Activated CD8-positive, alpha-beta memory T cell treated with anti-CD3 and anti-CD28 coated beads for 1 hour (primary cell): ENCODE measurements at regions not wholly inside any gene's neighbourhood (a gene's known extent, or its start where the extent isn't known, plus 50 kb on each side); places are given as distances from the start of the nearest gene placed in this dataset.

ENCODE experiments used
- DNase-seq, 2 donors: peaks; one replicate each; pipeline ENCODE4 v3.0.0-alpha.2; 2020; ENCODE audit warnings: low read depth in 1 of 2; ENCODE audit errors: extremely low read depth in 1 of 2

DNA sequence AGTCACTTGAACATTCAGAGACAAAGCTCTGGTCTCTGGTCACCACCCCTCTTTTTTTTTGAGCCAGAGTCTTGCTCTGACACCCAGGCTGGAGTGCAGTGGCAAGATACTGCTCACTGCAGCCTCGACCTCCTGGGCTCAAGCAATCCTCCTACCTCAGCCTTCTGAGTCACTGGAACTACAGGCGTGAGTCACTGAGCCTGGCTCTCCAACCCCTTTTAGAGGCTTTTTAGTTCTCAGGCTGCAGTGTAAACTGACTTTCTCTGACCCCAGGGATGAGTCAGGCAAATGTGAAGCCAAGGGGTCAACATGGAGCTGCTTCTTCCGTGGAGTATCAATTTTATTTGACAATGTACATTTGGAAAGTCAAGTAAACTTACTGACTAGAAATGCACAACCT lies 229.2 kb downstream of the PTTG2 start:
- DNase-seq = no peak

DNA sequence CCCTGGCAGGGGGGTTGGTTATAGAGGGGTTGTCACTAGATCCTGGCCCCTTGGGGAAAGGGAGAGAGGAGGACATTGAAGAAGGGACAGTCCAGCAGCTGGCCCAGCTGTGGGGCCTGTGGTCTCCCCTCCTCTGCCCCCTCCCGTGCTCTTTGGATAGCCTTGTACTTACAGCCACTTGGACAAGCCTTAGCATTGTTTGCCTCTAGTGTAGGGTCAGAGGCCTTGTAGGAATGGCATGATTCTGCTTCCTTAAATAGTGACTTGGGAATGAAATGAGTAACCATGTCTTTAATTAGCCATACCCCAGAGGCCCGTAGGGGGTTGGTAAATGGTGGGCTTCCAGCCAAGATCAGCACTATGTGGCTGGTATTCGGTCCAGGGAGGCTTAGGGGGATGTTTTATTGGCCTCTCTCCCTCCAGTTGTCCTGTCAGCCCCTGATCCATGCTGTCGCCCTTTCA lies 230.6 kb downstream of the PTTG2 start:
- no peak for DNase-seq

DNA sequence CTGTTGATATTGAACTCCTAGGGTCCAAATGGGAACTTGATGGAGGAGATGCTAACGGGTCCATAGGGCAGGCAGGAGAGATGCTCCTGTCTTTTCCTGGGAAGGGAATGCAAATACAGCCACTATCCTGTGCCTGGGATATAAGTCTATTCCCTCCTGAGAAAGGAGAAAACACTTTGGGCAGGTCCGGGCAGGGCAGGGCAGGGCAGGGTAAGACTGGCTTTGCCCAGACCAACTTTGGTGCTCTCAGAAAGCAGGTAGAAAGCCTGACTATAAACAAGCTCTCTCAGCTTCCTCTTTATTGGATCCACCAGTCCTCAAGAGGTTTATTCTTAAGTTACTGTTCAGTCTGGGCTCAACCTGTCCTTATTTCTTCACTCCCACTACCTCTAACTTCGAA lies 232.3 kb downstream of the PTTG2 start:
- no peak for DNase-seq

DNA sequence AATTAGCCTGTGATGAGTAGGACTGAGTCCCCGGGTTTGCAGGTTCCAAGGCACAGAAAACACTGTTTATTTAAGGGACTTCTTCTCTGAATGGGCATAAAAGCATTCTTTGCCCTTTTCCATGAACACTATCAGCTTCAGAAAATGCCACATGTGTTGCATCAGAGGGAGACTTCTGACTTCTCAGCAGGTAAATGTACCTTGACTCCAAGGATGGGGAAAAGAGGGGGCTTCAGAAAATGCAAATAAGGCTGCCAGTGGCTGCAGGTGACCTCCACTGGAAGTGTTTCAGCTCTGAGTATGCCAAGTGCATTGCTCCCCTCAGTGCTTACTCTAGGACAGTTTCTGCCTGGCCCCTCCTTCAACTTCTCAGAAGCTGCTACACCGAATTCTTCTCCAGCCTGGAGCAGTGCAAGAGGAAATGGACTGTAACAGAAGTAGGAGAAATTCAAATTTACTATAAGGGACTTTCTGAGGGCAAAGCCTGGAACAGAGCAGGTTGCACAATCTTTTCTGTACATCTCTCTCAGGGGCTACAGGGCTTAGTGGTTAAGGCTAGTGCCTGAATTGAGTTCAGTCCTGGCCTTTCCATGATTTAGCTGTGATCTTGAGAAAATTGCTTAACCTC lies 233.2 kb downstream of the PTTG2 start:
- no peak for DNase-seq

DNA sequence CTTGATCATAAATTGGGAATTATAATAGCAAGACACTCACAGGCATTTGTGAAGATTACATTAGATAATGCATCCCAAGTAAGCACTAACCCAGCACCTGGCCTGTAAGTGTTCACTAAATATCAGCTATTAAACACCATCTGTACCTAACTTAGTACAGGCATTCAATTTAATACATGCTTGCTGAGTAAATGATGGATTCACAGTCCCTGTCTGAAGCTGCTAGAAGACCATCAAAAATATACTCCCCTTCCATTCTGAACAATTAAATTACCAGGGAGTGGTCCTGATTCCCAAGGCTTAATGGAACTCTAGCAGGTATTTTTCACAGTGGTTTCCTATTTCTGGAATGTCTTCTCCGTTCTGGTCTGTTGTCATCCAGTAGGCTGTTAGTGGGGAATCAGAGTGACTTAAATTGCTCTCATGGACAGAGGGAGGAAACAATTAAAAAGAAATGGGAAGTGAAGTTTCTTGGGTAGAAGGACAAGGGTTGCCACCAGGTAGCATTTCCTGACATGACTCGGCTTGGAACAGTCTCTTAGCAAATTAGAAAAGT lies 233.9 kb downstream of the PTTG2 start:
- DNase-seq = no peak

DNA sequence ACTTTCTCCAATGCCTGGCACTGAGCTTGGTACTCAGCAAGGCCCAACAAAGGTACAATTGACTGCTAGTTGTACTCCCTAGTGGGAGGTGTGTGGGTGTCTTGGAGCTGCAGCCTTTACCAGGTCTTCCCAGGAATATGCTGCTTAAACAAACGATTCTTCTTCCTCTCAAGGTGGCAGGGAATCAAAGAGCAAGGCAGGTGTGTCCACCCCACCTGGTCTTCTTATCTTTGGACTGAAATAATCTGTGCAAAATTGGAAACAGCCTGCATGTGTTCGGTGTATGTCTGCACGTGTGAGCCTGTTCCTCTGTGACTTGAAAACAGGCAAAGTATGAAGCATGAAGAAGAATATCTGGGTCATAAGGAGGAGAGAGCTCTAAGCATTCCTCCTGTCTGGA lies 235.3 kb downstream of the PTTG2 start:
- no peak for DNase-seq

DNA sequence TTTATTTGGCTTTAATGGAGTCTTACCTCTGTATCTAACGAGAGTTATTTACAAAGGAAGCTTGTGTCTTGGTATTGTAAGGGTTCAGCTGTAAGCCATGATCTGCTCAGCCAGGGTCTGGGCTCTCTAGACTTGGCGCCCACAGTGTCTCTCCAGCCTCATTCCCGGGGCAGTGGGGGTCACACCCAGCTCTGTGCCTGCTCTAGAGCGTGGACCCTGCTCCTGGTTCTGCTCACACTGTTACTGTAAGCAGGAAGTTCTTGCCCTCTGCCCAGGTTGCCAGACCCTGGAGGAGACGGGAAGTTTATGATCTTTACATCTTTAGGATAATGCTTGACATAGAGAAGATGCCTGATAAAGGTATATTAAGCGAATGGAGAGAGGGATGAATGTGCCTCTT lies 235.7 kb downstream of the PTTG2 start:
- DNase-seq = no peak

DNA sequence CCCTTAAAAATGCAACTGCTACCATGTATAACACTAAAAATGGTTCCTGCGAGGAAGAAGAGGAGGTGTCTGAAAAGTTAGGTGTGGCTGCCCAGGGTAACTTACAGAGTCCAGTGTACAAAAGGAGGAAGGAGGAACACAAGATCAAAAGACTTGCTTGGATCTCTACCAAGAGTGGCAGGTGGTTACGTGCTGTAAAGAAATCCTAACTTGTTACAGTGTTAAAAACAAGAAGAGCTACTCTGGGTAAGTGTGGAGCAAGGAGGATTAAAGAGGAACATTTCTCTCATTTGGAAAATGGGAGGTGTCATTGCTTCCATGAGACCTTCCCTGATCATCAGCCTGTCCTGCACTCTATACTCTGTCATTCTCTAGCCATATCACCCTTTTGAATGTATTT lies 242.0 kb downstream of the PTTG2 start:
- DNase-seq = no peak

DNA sequence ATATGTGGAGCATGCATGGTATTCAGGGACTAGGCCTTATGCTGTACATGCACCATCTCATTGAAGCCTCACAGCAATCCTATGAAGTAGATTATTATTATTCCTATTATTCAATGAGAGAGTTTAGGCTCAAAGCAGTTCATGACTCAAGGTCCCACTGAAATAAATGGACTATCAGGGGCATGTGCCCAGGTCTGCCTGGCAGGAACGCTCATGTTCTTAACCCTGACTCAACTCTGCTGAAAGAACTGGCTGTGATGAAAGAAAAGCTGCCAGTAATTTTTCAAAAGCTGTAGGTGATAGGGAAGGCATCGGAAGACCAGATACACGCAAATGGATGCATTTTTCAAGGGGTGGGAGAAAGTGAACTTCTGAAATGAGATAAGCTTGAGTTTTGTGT lies 243.4 kb downstream of the PTTG2 start:
- no peak for DNase-seq

DNA sequence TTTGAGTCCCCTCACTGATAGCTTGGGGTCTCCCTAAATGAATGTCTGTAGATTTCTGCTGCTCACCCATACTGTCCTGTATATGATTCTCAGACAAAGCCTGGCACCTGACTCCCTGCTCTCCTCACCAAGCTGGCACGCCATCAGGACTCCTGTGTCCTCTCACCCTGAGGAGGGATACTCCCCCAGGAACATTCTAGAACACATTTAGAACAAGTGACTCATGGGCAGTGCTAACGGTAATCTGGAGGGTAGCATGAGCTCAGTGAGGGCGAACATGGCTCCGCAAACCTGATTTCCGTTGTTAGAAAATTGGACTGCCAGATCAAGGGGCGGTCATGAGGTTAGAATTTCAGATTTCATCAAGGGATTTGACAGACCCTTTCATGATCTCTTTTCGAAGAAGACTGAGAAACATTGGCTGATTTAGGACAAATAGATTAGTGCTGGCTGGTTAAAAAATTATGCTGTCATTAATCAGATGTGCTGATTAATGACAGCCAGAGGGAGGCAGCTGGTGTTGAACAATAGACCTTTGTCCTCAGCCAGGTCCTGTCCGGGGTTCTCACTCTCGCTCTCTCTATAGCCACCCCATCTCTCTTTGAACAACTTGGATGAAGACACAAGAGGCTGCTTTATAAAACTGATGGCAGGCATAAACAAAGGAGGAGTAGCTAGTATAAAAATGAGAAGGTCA lies 244.3 kb downstream of the PTTG2 start:
- no peak for DNase-seq

DNA sequence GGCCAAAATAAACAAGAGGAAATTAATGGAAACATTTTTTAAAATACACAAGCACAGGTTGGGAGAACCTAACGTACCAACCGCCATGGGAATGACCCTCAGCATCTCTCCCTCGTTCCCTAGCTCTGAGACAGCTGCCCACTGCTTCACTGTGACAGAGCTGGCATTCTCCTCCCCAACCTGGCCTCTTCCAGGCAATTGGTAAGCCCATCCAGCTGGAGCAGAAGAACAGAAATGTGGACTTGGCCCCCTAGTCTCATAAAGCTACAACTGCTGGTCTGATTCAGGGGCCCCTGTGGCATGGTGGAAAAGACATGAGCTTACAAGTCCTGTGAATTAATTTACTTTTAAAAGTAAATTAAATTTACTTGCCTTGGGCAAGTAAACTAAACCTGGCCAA lies 245.1 kb downstream of the PTTG2 start:
- DNase-seq = no peak

DNA sequence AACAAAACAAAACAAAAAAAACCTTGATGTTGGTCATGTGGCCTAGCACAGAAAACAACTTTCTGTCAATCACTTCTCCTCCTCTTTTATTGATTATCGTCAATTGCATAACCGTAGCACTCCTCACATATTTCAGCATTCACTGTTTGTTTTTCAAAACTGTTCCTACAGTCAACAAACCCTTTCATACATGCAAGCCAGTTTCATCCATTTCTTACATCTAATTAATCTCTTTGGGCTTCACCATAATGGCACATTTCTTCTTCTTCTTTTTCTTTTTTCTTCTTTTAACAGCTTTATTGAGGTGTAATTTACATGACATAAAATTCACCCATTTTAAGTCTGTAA lies 246.9 kb downstream of the PTTG2 start:
- DNase-seq = no peak

DNA sequence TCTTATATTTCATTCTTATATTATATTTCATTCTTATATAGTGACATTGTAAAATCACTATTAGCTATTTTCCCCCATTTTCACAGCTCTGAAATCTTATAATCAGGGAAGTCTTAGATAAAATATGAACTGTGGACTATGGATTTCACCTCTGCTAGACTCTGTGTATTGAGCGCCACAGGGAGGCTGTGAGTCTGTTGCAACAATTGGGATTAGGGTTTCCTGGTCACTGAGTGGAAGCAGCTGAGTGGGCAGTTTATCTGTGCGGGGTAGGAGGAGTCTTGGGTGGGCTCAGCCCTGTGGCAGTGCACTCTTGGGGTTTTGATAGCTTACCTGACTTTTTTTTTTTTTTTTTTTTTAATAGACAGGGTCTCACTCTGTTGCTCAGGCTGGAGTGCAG lies 249.5 kb downstream of the PTTG2 start:
- no peak for DNase-seq

DNA sequence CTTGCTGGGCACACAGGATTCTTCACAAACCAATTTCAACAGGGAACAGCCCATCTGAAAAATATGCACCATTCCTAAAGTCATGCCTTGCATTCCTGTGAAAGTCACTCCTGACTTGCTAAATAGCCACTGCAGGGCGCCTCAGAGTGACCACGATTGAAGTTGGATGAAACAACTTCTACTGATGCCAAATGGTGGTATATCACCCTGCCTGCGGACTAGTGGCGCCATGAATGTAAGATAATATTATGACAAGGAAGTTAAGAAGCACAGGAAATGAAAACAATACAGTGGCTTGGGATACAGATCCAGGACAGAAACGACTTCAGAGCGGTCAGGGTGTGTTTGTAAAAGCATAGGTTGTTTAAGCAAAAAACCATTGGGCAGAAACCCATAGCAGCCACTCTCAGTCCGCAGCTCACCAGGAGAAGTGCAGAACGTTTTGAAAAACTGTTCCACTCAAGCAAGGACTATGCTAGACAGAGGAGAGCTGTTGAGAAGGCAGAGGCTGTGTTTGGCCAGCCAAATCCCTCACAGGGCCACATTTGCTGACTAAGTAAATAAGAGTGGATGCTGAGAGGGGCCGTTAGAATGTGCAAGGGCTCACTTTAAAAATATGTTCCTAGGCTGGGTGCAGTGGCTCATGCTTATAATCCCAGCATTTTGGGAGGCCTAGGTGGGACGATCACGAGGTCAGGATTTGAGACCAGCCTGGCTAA lies 250.4 kb downstream of the PTTG2 start:
- no peak for DNase-seq

DNA sequence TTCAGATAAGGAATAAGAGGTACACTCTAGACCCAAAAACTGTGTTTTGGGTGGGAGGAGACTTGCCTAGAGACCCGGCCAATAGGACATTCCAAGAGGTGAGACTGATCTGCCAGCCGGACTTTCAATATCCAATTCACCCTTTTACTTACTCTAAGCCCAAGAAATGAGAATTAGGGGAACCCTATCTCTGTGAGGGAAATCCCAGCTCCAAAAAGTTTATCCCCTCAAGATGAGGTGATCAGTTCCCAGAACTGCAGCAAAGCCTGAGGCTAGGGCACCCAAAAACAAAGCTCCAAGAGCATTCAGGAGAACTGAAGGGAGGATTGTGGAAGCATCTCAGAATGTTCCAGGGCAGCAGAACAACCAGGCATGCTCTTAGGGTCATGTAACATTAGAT lies 251.7 kb downstream of the PTTG2 start:
- no peak for DNase-seq

DNA sequence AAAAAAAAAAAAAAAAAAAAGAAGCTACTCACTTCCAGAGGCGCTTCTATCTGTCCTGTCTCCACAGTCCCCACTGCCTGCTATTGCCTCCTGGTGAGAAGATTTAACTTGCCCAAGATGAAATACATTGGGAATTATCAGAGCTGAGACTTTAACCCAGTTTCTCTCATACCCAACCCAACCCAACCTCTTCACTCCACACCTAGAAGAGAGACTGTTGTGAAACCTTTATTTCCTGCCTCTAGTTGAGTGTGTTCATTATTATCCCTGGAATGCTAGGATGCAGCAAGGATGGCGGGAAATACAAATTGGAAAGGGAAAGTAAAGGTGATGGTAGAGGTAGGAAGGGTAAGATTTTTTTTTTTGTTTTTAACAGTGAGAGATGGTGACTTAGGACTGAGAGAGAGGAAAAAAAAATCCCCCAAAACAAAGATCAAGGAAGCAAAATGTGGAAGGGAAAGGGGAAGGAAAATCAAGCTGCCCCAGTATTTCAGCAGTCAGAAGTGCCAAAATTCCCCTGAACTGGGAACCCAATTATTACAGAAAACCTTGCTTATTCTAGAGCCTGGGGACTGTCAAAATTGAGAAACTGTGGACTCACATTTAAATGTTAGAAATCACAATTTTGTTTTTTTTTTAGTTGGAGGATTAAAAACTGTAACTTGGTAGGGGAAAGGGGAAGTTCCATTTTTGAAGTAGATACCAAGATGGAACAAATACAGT lies 253.0 kb downstream of the PTTG2 start:
- DNase-seq = no peak

DNA sequence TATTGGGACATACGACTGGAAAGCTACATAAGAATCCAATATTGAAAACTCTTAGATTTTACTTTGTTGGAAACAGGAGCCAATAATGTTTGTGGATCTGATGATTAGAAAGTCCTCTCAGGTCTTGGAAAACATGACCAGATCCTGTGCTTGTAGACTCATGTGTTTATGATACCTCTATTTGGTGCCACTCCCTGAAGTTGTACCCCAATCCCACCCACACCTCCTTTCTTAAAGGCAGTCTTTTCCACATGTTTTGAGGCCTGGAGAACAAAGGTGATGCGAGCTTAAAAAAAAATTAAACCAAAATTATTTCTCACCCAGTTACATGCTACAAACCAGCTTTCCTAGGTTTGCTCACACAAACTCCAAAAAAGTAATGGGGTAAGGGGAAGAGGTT lies 262.7 kb downstream of the PTTG2 start:
- DNase-seq = no peak

DNA sequence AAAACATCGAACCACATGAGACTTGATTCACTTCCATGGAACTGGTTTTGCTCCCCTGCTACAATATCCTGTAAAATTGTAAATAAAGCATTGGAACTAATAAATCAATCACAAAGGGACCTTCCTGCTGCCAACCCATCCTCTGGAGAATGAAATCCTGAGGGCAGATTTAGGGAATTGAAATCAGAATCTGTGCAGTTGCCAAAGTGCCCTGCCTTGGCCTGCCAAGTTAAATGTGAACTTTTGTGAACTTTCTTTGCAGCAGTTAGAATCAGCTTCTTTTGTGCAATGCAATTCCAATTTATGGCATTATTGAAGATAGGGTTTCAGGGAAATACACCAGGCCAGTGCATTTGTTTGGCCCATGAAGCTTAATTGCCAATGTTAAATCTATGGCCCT lies 263.1 kb downstream of the PTTG2 start:
- DNase-seq = no peak

DNA sequence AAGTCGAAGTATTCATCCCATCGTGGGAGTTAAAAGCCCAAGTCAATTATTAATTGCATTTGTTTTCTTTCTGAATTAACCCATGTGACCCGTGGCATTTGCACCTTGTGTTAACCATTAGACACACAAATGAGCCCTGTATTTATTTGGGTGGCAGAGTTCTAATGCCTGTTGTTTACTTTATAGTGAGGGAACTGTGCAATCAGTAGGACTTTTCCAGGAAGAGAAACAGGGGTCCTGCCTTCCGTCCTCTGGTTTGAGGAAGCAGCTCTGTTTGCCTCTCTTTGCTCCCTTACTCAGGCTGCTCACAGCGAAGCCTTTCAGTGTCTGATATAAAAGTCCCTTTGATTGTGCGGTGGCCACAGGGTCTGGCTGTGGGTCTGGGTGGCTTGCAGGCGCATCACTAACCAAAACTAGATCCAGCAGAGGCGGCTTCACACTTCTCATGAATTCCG lies 263.6 kb downstream of the PTTG2 start:
- no peak for DNase-seq

DNA sequence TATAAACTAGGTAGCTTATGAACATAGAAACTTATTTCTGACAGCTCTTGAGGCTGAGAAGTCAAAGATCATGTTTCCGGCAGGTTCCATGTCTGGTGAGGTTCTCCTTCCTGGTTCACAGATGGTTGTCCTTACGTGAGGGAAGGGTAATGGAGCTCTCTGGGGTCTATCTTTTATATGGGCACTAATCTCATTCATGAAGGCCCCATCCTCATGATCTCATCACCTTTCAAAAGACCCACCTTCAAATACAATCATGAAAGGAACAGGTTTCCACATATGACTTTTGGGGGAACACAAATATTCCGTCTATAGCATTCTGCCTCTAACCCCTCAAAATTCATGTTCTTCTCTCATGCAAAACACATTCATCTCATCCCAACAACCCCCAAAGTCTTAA lies 264.7 kb downstream of the PTTG2 start:
- DNase-seq = no peak

DNA sequence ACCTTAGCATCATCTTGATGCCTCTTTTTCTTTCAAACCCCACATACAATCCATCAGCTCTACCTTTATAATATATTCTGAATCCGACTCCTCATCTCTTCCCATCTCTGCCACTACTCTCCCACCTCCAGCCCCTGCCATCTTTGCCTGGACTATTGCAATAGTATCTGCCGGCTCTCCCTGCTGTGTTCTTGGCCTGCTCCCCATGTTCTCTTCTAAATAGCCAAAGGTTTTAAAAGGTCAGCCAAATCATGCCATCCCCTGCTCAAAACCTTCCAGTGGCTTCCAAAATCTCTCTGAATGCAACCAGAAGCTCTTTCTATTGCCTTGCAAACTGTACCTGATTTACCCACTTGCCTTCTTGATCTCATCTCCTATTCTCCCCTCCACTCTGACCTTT lies 266.0 kb downstream of the PTTG2 start:
- DNase-seq = no peak
